ENCODE measurements at regions not wholly inside any gene's neighbourhood (a gene's known extent, or its start where the extent isn't known, plus 50 kb on each side); places are given as distances from the start of the nearest gene placed in this dataset.

DNA sequence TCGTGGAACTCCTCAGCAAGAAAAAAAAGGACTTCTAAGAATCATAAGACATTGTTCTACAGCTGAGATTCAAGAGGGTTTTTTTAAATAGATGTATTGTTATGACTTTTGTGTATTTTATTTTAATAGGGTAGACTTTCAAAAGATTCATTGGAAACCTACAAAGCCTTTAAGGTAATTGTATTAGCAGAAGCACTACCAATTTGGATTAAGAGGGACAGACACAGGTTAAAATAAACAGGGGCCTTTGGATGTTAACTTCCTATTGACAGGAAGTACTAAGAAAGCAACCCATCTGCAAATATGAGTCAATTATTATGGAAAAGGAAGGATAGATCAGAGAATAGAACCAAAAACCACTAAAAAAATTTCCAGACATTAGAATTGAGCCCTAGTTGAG is 153.5 kb downstream of the HDGFL1 start:
- TF ChIP-seq, protein P1, sequence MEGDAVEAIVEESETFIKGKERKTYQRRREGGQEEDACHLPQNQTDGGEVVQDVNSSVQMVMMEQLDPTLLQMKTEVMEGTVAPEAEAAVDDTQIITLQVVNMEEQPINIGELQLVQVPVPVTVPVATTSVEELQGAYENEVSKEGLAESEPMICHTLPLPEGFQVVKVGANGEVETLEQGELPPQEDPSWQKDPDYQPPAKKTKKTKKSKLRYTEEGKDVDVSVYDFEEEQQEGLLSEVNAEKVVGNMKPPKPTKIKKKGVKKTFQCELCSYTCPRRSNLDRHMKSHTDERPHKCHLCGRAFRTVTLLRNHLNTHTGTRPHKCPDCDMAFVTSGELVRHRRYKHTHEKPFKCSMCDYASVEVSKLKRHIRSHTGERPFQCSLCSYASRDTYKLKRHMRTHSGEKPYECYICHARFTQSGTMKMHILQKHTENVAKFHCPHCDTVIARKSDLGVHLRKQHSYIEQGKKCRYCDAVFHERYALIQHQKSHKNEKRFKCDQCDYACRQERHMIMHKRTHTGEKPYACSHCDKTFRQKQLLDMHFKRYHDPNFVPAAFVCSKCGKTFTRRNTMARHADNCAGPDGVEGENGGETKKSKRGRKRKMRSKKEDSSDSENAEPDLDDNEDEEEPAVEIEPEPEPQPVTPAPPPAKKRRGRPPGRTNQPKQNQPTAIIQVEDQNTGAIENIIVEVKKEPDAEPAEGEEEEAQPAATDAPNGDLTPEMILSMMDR (IDR thresholded peaks at IDR 0.05): no peak
- TF ChIP-seq POLR2AphosphoS5 (IDR thresholded peaks at IDR 0.05): no peak

Data from stomach (tissue), 4 donors.